ENCODE measurements at regions not wholly inside any gene's neighbourhood (a gene's known extent, or its start where the extent isn't known, plus 50 kb on each side); places are given as distances from the start of the nearest gene placed in this dataset.

DNA sequence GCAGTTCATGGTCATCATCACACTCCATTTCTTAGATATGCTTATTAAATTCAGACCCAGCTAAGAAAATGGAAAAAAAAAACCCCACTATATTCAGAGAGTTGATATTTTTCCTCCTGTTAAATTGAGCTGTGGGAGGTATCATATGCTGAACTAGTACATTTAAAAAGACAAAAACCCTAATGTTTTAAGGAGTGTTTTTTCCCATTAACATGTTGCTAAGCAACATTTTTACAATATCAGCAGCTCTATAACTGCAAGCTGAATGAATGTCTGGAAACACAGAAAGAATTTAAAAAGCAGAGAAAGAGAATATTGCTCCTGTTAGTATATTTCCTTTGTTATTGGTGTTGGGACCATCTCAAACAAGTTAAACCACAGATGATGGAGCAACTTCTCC is 265.8 kb upstream of the GRIA1 start:
- FAIRE-seq: no peak
- dilution Hi-C loops (cut with MboI; ENCODE audit: extremely low pct_ligation_motif_present, low sequenced_read_pairs): no loop called here
- H3K4me1 ChIP-seq (ENCODE audit: control insufficient read depth, extremely low read depth, insufficient read depth, low read length): peaks cover 8% of the 10 kb centered on the region

GRCh38 chr5:153233933-153234332 is 256.5 kb upstream of the GRIA1 start:
- Histone ChIP-seq H3K79me2 (ENCODE audit: control insufficient read depth, insufficient read depth, low read length) (no peaks in the 10 kb centered on the region), H3K4me3 (ENCODE audit: control insufficient read depth in 2 of 3, extremely low read depth in 1 of 3, insufficient read depth in 2 of 3, low read depth in 1 of 3, low read length in 3 of 3) (no peak overlapping the region), H3K36me3 (ENCODE audit: control insufficient read depth in 2 of 2, extremely low read depth in 1 of 2, insufficient read depth in 2 of 2, low read length in 2 of 2) (no peaks in the 10 kb centered on the region), H3K4me1 (ENCODE audit: control insufficient read depth, extremely low read depth, insufficient read depth, low read length) (no peaks in the 10 kb centered on the region), H3K4me2 (ENCODE audit: control insufficient read depth, extremely low read depth, insufficient read depth, low read depth, low read length) (no peak overlapping the region), H3K9me3 (ENCODE audit: control insufficient read depth, low read depth, low read length) (no peaks in the 10 kb centered on the region), H4K20me1 (ENCODE audit: control insufficient read depth, extremely low read depth, insufficient read depth, low read length) (no peaks in the 10 kb centered on the region), H3K9ac (ENCODE audit: control insufficient read depth, extremely low read depth, insufficient read depth, low read length) (no peak overlapping the region), H2AFZ (ENCODE audit: control insufficient read depth, low read length) (no peak overlapping the region), H3K27ac (ENCODE audit: control insufficient read depth, insufficient read depth, low read length) (no peak overlapping the region), H3K9me1 (ENCODE audit: control insufficient read depth, extremely low read depth, insufficient read depth, low read length) (no peaks in the 10 kb centered on the region), H3K27me3 (ENCODE audit: control insufficient read depth, extremely low read depth, insufficient read depth, low read length) (no peaks in the 10 kb centered on the region)
- DNase-seq (ENCODE audit: low read depth, low spot score): no peak
- TF ChIP-seq, protein P1, sequence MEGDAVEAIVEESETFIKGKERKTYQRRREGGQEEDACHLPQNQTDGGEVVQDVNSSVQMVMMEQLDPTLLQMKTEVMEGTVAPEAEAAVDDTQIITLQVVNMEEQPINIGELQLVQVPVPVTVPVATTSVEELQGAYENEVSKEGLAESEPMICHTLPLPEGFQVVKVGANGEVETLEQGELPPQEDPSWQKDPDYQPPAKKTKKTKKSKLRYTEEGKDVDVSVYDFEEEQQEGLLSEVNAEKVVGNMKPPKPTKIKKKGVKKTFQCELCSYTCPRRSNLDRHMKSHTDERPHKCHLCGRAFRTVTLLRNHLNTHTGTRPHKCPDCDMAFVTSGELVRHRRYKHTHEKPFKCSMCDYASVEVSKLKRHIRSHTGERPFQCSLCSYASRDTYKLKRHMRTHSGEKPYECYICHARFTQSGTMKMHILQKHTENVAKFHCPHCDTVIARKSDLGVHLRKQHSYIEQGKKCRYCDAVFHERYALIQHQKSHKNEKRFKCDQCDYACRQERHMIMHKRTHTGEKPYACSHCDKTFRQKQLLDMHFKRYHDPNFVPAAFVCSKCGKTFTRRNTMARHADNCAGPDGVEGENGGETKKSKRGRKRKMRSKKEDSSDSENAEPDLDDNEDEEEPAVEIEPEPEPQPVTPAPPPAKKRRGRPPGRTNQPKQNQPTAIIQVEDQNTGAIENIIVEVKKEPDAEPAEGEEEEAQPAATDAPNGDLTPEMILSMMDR (optimal IDR thresholded peaks at IDR 0.05 in 1 of 3, IDR thresholded peaks at IDR 0.05 in 1 of 3, conservative IDR thresholded peaks at IDR 0.05 in 1 of 3; ENCODE audit: extremely low read depth in 1 of 3, insufficient read depth in 2 of 3, low read length in 3 of 3): no peak
- TF ChIP-seq EZH2 (IDR thresholded peaks at IDR 0.05; ENCODE audit: low read length): no peak
- FAIRE-seq: no peak
- dilution Hi-C loops (cut with MboI; ENCODE audit: extremely low pct_ligation_motif_present, low sequenced_read_pairs): no loop called here

More for the DNA sequence above, 265.8 kb upstream of the GRIA1 start:
- H3K4me3 ChIP-seq (ENCODE audit: control insufficient read depth in 2 of 3, extremely low read depth in 1 of 3, insufficient read depth in 2 of 3, low read depth in 1 of 3, low read length in 3 of 3): no peak overlapping the region
- DNase-seq (ENCODE audit: low read depth, low spot score): no peak
- no peak overlapping the region for H3K4me2 ChIP-seq (ENCODE audit: control insufficient read depth, extremely low read depth, insufficient read depth, low read depth, low read length)
- no peaks in the 10 kb centered on the region for H3K79me2 ChIP-seq (ENCODE audit: control insufficient read depth, insufficient read depth, low read length)
- H3K9ac ChIP-seq (ENCODE audit: control insufficient read depth, extremely low read depth, insufficient read depth, low read length): no peak overlapping the region
- no peaks in the 10 kb centered on the region for H3K9me1 ChIP-seq (ENCODE audit: control insufficient read depth, extremely low read depth, insufficient read depth, low read length)
- H3K27me3 ChIP-seq (ENCODE audit: control insufficient read depth, extremely low read depth, insufficient read depth, low read length): no peaks in the 10 kb centered on the region
- H2AFZ ChIP-seq (ENCODE audit: control insufficient read depth, low read length): no peak overlapping the region
- no peaks in the 10 kb centered on the region for H4K20me1 ChIP-seq (ENCODE audit: control insufficient read depth, extremely low read depth, insufficient read depth, low read length)
- no peaks in the 10 kb centered on the region for H3K9me3 ChIP-seq (ENCODE audit: control insufficient read depth, low read depth, low read length)
- no peaks in the 10 kb centered on the region for H3K36me3 ChIP-seq (ENCODE audit: control insufficient read depth in 2 of 2, extremely low read depth in 1 of 2, insufficient read depth in 2 of 2, low read length in 2 of 2)
- TF ChIP-seq, protein P1 (optimal IDR thresholded peaks at IDR 0.05 in 1 of 3, IDR thresholded peaks at IDR 0.05 in 1 of 3, conservative IDR thresholded peaks at IDR 0.05 in 1 of 3; ENCODE audit: extremely low read depth in 1 of 3, insufficient read depth in 2 of 3, low read length in 3 of 3): no peak
- no peak for TF ChIP-seq EZH2 (IDR thresholded peaks at IDR 0.05; ENCODE audit: low read length)
- H3K27ac ChIP-seq (ENCODE audit: control insufficient read depth, insufficient read depth, low read length): no peak overlapping the region
